ENCODE measurements at regions not wholly inside any gene's neighbourhood (a gene's known extent, or its start where the extent isn't known, plus 50 kb on each side); places are given as distances from the start of the nearest gene placed in this dataset.

DNA sequence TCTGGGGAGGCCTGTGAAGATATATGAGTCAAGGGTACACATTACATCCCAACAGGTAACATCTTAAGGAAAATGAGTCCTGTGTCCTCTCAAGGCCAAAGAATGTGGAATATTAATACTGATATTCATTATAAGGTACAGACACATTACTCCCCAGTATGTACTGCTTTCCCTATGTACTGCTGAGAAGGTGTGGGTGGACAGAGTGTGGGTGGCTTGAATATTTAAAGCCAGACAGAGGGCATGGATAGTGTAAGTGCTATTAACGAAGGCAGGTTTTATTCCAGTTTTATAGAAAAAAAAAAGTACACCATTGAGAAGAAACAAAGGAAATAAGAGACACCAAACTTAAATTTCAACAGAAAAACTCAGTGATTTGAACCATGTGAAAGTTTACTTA lies 1054.4 kb downstream of the XPNPEP1 start:
- DNase-seq (ENCODE audit: low read depth in 1 of 2, low spot score in 1 of 2) (no peak), ATAC-seq (no peak), FAIRE-seq (no peak)
- TF ChIP-seq EP300 (IDR thresholded peaks at IDR 0.05) (no peak), ZSCAN20 (CRISPR knock-in tag; IDR thresholded peaks at IDR 0.05) (no peak), USF2 (IDR thresholded peaks at IDR 0.05) (no peak), KDM5A (IDR thresholded peaks at IDR 0.05) (no peak), BCL3 (IDR thresholded peaks at IDR 0.05) (no peak), GATA3 (IDR thresholded peaks at IDR 0.05; ENCODE audit: borderline replicate concordance) (no peak), POLR2A (IDR thresholded peaks at IDR 0.05; ENCODE audit: low read length) (no peak), TFCP2L1 (CRISPR knock-in tag; IDR thresholded peaks at IDR 0.05) (no peak), SREBF2 (IDR thresholded peaks at IDR 0.05) (no peak), TP53 (CRISPR knock-in tag; IDR thresholded peaks at IDR 0.05) (no peak), KDM1A (IDR thresholded peaks at IDR 0.05; ENCODE audit: low read depth) (no peak), MAFK (IDR thresholded peaks at IDR 0.05; ENCODE audit: partially characterized antibody) (no peak)
- TF ChIP-seq, protein P1, sequence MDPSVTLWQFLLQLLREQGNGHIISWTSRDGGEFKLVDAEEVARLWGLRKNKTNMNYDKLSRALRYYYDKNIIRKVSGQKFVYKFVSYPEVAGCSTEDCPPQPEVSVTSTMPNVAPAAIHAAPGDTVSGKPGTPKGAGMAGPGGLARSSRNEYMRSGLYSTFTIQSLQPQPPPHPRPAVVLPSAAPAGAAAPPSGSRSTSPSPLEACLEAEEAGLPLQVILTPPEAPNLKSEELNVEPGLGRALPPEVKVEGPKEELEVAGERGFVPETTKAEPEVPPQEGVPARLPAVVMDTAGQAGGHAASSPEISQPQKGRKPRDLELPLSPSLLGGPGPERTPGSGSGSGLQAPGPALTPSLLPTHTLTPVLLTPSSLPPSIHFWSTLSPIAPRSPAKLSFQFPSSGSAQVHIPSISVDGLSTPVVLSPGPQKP (IDR thresholded peaks at IDR 0.05; ENCODE audit: low read depth, low read length): no peak
- TF ChIP-seq, protein P2, sequence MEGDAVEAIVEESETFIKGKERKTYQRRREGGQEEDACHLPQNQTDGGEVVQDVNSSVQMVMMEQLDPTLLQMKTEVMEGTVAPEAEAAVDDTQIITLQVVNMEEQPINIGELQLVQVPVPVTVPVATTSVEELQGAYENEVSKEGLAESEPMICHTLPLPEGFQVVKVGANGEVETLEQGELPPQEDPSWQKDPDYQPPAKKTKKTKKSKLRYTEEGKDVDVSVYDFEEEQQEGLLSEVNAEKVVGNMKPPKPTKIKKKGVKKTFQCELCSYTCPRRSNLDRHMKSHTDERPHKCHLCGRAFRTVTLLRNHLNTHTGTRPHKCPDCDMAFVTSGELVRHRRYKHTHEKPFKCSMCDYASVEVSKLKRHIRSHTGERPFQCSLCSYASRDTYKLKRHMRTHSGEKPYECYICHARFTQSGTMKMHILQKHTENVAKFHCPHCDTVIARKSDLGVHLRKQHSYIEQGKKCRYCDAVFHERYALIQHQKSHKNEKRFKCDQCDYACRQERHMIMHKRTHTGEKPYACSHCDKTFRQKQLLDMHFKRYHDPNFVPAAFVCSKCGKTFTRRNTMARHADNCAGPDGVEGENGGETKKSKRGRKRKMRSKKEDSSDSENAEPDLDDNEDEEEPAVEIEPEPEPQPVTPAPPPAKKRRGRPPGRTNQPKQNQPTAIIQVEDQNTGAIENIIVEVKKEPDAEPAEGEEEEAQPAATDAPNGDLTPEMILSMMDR (IDR thresholded peaks at IDR 0.05): no peak
- Histone ChIP-seq H3K4me2 (no peak overlapping the region), H3K27ac (no peak overlapping the region), H3K4me1 (no peaks in the 10 kb centered on the region), H3K4me3 (no peak overlapping the region), H3K9me3 (no peaks in the 10 kb centered on the region)
- 0% methylated on average over 1 of the region's 1 CpG for WGBS (ENCODE audit: missing lambda C conversion rate)
- ChIA-PET CTCF (no interaction called here), POLR2A (no interaction called here)

- ATAC-seq (no peak), DNase-seq (ENCODE audit: low read depth in 1 of 2, low spot score in 1 of 2) (no peak), FAIRE-seq (no peak)
- no peak overlapping the region for H3K4me3 ChIP-seq
- ChIA-PET CTCF (no interaction called here), POLR2A (no interaction called here)
- no peaks in the 10 kb centered on the region for H3K4me1 ChIP-seq
- no peaks in the 10 kb centered on the region for H3K9me3 ChIP-seq
- TF ChIP-seq FOSB (CRISPR knock-in tag; IDR thresholded peaks at IDR 0.05) (no peak), BHLHE40 (IDR thresholded peaks at IDR 0.05; ENCODE audit: low read depth, low read length) (no peak), NR3C1 (IDR thresholded peaks at IDR 0.05) (no peak), RAD21 (conservative IDR thresholded peaks at IDR 0.05 in 1 of 2, IDR thresholded peaks at IDR 0.05 in 1 of 2) (no peak), SREBF2 (IDR thresholded peaks at IDR 0.05) (no peak), CBX2 (IDR thresholded peaks at IDR 0.05; ENCODE audit: borderline replicate concordance, low read depth) (no peak), RNF2 (IDR thresholded peaks at IDR 0.05; ENCODE audit: borderline replicate concordance, low read depth) (no peak), FOXS1 (CRISPR knock-in tag; IDR thresholded peaks at IDR 0.05) (no peak), E2F6 (IDR thresholded peaks at IDR 0.05; ENCODE audit: borderline replicate concordance, low read depth) (no peak), JUN (IDR thresholded peaks at IDR 0.05) (no peak), REST (IDR thresholded peaks at IDR 0.05) (no peak), EHMT2 (IDR thresholded peaks at IDR 0.05; ENCODE audit: low read depth) (no peak), EHF (CRISPR knock-in tag; IDR thresholded peaks at IDR 0.05) (no peak), ZFP36 (IDR thresholded peaks at IDR 0.05; ENCODE audit: borderline replicate concordance, partially characterized antibody) (no peak)
- TF ChIP-seq, protein P1 (IDR thresholded peaks at IDR 0.05; ENCODE audit: low read depth, low read length): no peak
- H3K4me2 ChIP-seq: no peak overlapping the region
- no peak overlapping the region for H3K27ac ChIP-seq
- whole genome bisulfite sequencing (ENCODE audit: missing lambda C conversion rate): 8% methylated on average over 3 of the region's 3 CpGs
Measured at GRCh38 chr10:108862676-108863350, 1060.5 kb downstream of the XPNPEP1 start.
